AG09319 (cell line): ENCODE measurements at regions not wholly inside any gene's neighbourhood (a gene's known extent, or its start where the extent isn't known, plus 50 kb on each side); places are given as distances from the start of the nearest gene placed in this dataset.

ENCODE experiments used
- DNase-seq: peaks from one replicate; pipeline ENCODE4 v3.0.0-alpha.2; 2010; ENCODE audit warnings: low read depth; ENCODE audit errors: extremely low read depth
- TF ChIP-seq, protein P1 (sequence below): IDR thresholded peaks from 2 replicates; pipeline ENCODE4 v1.5.1; 2011; ENCODE audit warnings: low read depth, mild to moderate bottlenecking, inconsistent platforms, low read length, moderate library complexity

DNA sequence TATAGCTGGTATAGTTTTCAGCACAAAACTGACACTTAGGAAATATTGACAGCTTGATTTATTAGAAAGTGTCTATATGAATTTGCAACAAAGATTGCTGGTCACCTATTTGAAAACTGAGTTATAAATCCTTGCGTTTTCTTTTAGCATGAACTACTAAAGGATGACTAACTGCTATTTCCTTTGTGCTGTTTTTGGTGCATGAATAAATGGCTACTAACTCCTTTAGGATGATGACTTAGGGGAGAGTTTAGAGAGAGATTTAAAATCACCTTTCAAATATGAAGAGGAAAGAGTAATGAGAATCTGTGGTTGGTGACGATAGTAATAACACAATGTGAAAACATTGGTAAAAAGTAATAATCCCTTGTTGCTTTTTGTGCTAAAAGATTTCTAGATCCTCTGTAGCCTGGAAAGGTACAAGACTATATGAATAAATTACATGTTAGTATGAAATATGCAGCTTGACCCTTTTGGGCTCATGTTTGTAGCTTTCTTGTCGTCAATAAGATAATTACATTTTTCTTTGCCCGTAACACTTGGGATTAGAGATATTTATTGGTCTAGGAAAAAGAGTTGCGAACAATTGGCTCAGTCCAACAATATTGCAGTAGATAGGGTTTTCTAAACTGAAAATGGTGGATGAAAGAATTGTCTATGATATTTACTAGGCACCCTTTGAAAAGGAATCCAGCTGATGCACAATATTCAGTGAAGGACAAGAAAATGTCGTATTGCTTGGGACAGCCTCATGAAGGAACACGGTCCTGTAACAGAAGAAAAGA is 453.0 kb downstream of the ADAMTS20 start:
- TF ChIP-seq, protein P1, sequence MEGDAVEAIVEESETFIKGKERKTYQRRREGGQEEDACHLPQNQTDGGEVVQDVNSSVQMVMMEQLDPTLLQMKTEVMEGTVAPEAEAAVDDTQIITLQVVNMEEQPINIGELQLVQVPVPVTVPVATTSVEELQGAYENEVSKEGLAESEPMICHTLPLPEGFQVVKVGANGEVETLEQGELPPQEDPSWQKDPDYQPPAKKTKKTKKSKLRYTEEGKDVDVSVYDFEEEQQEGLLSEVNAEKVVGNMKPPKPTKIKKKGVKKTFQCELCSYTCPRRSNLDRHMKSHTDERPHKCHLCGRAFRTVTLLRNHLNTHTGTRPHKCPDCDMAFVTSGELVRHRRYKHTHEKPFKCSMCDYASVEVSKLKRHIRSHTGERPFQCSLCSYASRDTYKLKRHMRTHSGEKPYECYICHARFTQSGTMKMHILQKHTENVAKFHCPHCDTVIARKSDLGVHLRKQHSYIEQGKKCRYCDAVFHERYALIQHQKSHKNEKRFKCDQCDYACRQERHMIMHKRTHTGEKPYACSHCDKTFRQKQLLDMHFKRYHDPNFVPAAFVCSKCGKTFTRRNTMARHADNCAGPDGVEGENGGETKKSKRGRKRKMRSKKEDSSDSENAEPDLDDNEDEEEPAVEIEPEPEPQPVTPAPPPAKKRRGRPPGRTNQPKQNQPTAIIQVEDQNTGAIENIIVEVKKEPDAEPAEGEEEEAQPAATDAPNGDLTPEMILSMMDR, result no peak
- no peak for DNase-seq

DNA sequence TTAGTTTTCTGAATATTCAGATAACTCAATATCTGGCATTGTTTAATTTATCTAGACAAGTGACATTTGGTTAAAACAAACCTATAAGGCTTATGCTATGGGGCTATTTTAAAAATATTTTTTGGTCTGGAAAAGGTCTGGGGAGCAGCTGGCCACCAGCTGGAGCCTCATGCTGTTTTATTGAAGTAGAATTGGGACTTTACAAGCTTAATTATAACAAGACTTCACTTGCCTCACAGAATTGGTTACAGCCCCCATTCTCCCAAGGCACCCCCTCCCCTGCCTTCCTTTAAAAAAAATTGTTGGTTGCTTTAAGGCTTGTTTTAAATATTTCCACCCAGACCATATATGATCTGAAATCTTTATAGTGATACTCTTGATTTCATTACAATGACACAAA is 453.9 kb downstream of the ADAMTS20 start:
- TF ChIP-seq, protein P1, result no peak
- DNase-seq, result no peak

DNA sequence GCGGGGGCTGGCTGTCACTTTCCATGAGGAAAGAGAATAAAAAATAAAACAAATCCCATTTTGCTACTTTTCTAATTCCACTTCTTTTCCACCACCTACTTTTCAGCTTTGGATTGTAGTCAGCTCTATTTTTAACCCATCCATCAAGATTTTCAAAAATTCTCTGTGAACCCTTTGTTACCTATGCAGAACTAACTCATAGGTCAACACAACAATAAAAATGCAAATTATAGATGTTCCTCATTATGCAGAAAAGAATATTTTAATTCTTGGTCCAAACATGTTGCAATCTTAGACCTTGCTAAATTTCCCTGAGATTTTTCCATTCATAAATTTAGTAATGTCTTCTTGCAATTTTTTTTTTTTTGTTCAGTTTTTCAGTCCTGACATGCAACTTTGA is 454.5 kb downstream of the ADAMTS20 start:
- TF ChIP-seq, protein P1, result no peak
- no peak for DNase-seq

DNA sequence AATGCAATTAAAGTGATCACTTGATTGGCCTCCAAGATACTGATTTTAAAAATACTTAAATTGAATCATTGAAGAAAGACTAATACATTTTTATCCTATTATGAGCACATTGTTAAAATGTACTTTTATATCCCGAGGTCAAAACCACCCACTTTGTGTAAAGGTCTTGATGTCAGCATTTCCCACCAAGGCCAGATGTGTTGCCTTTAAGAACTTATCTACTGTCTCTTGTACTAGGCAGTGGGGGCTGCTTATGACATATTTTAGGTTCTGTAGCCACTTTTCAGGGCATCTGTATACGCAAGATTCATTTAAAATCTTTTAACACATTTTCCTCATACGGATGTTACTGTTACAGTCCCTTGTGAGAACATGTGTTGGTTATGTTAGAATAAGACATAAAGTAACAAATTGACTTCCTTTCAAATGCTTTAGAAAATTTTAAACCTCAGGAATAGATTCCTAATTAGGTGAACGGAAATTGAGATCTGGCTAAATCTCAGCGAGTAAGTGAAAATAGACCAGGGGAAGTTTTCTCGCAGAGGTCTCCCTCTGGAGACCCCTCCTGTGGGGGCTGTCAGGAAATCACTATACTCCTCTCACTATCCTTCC is 456.2 kb downstream of the ADAMTS20 start:
- TF ChIP-seq, protein P1, result no peak
- no peak for DNase-seq

DNA sequence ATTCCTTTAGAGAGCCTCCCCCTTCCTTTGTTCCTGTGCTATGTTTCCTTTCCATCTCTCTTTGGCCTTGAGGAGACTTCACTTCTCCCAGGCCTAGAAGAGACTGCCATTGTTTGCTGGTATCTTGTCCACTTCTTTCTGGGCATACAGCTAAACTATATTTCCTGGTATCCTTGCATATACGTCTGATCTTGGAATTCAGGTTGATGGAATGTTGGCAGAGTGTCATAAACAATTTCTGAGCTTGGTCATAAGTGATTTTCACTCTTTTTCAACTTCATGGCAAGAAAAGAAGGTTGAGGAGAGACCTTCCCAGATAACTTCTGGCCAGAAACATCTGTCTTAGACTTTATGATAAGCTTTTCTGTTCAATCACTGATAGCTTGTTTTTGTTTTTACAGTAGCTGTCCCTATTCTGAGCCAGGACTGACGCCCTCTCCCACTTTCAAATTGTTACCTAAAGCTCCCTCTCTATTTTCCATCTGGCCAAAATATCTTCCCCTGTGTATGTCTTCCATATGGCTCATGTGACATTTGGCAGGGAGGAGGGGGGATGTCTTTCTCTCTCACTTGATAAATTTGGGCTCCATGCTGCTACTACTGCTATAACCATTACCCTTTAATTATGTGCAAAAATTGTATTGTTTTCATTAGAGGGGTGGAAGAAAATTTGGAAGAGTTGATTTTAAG is 457.0 kb downstream of the ADAMTS20 start:
- TF ChIP-seq, protein P1, result no peak
- no peak for DNase-seq

DNA sequence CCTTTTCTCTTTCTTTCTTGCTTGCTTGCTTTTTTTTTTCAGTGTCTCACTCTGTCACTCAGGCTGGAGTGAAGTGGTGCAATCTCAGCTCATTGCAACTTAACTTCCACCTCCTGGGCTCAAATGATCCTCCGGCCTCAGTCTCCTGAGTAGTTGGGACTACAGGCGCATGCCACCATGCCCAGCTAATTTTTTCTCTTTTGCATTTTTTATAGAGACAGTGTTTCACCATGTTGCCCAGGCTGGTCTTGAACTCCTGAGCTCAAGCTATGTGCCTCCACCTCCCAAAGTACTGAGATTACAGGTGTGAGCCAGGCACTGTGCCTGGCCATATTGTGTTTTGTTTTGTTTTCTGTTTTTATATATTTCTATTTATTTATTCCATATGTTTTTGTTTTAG is 461.0 kb downstream of the ADAMTS20 start:
- TF ChIP-seq, protein P1, result no peak
- no peak for DNase-seq
